ENCODE measurements at regions not wholly inside any gene's neighbourhood (a gene's known extent, or its start where the extent isn't known, plus 50 kb on each side); places are given as distances from the start of the nearest gene placed in this dataset.
"Not testable (repeated sequence)": the region's sequence is repeated elsewhere in the genome, so short reads cannot be mapped to it uniquely, and the experiment has no call there.

- no peak for DNase-seq (ENCODE audit: low read depth in 2 of 3, low spot score in 1 of 3)
Measured at GRCh38 chr2:237240252-237240651, 154.6 kb downstream of the COPS8 start.

GRCh38 chr2:237240868-237241267 is 155.2 kb downstream of the COPS8 start:
- DNase-seq (ENCODE audit: low read depth in 2 of 3, low spot score in 1 of 3): not testable (repeated sequence)

GRCh38 chr2:237242091-237242536 is 156.4 kb downstream of the COPS8 start:
- no peak for DNase-seq (ENCODE audit: low read depth in 2 of 3, low spot score in 1 of 3)

- DNase-seq (ENCODE audit: low read depth in 2 of 3, low spot score in 1 of 3): no peak
Measured at GRCh38 chr2:237243487-237243886, 157.8 kb downstream of the COPS8 start.

- DNase-seq (ENCODE audit: low read depth in 2 of 3, low spot score in 1 of 3): no peak
Measured at GRCh38 chr2:237244178-237244577, 158.5 kb downstream of the COPS8 start.

- no peak for DNase-seq (ENCODE audit: low read depth in 2 of 3, low spot score in 1 of 3)
Measured at GRCh38 chr2:237244976-237245646, 159.4 kb downstream of the COPS8 start.

GRCh38 chr2:237250599-237250998 is 163.4 kb downstream of the COL6A3 start:
- DNase-seq (ENCODE audit: low read depth in 2 of 3, low spot score in 1 of 3): no peak

- DNase-seq (ENCODE audit: low read depth in 2 of 3, low spot score in 1 of 3): no peak
Measured at GRCh38 chr2:237251986-237252385, 162.0 kb downstream of the COL6A3 start.

- DNase-seq (ENCODE audit: low read depth in 2 of 3, low spot score in 1 of 3): no peak
Measured at GRCh38 chr2:237253046-237253702, 160.8 kb downstream of the COL6A3 start.

GRCh38 chr2:237254369-237254861 is 159.5 kb downstream of the COL6A3 start:
- DNase-seq (ENCODE audit: low read depth in 2 of 3, low spot score in 1 of 3): no peak

GRCh38 chr2:237254911-237255578 is 158.9 kb downstream of the COL6A3 start:
- no peak for DNase-seq (ENCODE audit: low read depth in 2 of 3, low spot score in 1 of 3)

GRCh38 chr2:237256887-237257286 is 157.1 kb downstream of the COL6A3 start:
- DNase-seq (ENCODE audit: low read depth in 2 of 3, low spot score in 1 of 3): no peak

- DNase-seq (ENCODE audit: low read depth in 2 of 3, low spot score in 1 of 3): no peak
Measured at GRCh38 chr2:237257471-237257951, 156.5 kb downstream of the COL6A3 start.

GRCh38 chr2:237258116-237258515 is 155.8 kb downstream of the COL6A3 start:
- no peak for DNase-seq (ENCODE audit: low read depth in 2 of 3, low spot score in 1 of 3)

- DNase-seq (ENCODE audit: low read depth in 2 of 3, low spot score in 1 of 3): no peak
Measured at GRCh38 chr2:237258615-237259014, 155.3 kb downstream of the COL6A3 start.

- no peak for DNase-seq (ENCODE audit: low read depth in 2 of 3, low spot score in 1 of 3)
Measured at GRCh38 chr2:237259201-237259600, 154.8 kb downstream of the COL6A3 start.

GRCh38 chr2:237260039-237260620 is 153.8 kb downstream of the COL6A3 start:
- DNase-seq (ENCODE audit: low read depth in 2 of 3, low spot score in 1 of 3): no peak

- no peak for DNase-seq (ENCODE audit: low read depth in 2 of 3, low spot score in 1 of 3)
Measured at GRCh38 chr2:237260686-237261085, 153.3 kb downstream of the COL6A3 start.

GRCh38 chr2:237261327-237261726 is 152.6 kb downstream of the COL6A3 start:
- no peak for DNase-seq (ENCODE audit: low read depth in 2 of 3, low spot score in 1 of 3)

GRCh38 chr2:237262838-237263771 is 150.9 kb downstream of the COL6A3 start:
- no peak for DNase-seq (ENCODE audit: low read depth in 2 of 3, low spot score in 1 of 3)
